WI38 (cell line): ENCODE measurements at regions not wholly inside any gene's neighbourhood (a gene's known extent, or its start where the extent isn't known, plus 50 kb on each side); places are given as distances from the start of the nearest gene placed in this dataset.

Experiments
- H3K4me3 ChIP-seq: 2 replicates; pipeline ENCODE4 v1.5.1; 2011; ENCODE audit warnings: low read depth, mild to moderate bottlenecking, control low read depth, low read length
- TF ChIP-seq, protein P1 (sequence below): IDR thresholded peaks from 2 replicates; pipeline ENCODE4 v1.5.1; 2012; ENCODE audit warnings: low read depth, mild to moderate bottlenecking, control low read depth, low read length

DNA sequence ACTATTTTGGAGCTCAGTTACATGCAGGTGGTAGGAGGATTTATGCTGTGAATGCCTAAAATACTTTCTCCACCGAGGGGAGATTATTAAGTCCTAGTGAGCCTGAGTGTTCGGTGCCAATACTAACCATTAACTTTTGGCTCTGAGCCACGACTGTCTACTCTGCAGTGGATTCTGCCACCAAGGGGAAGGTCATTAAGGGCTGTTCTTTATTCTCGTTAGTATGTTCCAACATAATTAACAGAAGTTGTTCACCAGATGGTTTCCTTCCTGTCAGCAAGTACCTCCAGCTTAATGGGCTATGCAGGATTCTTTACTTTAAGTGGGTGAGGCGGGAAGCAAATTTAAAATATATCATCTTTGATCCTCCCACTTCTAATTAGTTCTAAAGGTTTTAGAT lies 326.3 kb downstream of the BMP4 start:
- H3K4me3 ChIP-seq = no peak overlapping the region
- TF ChIP-seq, protein P1, sequence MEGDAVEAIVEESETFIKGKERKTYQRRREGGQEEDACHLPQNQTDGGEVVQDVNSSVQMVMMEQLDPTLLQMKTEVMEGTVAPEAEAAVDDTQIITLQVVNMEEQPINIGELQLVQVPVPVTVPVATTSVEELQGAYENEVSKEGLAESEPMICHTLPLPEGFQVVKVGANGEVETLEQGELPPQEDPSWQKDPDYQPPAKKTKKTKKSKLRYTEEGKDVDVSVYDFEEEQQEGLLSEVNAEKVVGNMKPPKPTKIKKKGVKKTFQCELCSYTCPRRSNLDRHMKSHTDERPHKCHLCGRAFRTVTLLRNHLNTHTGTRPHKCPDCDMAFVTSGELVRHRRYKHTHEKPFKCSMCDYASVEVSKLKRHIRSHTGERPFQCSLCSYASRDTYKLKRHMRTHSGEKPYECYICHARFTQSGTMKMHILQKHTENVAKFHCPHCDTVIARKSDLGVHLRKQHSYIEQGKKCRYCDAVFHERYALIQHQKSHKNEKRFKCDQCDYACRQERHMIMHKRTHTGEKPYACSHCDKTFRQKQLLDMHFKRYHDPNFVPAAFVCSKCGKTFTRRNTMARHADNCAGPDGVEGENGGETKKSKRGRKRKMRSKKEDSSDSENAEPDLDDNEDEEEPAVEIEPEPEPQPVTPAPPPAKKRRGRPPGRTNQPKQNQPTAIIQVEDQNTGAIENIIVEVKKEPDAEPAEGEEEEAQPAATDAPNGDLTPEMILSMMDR = no peak

- no peak overlapping the region for H3K4me3 ChIP-seq
- TF ChIP-seq, protein P1 = no peak
These were observed 327.7 kb downstream of the BMP4 start for GRCh38 chr14:53628732-53629430.

GRCh38 chr14:53628261-53628660 lies 328.4 kb downstream of the BMP4 start:
- TF ChIP-seq, protein P1 = no peak

DNA sequence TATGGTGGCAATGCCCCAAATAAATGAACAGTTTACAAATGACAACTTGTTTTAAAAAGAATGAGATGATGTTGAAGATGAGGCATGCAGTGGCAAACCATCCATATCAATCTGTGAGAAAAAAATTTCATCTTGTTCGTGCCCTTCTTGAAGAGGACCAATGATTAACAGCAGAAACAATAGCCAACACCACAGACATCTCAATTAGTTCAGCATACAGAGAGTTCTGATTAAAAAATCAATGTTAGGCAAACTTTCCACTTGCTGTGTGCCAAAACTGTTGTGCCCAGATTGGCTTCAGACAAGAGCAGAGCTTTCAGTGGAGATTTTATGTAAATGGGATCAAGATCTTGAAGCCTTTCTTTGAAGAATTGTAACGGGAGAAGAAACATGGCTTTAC lies 329.9 kb downstream of the BMP4 start:
- H3K4me3 ChIP-seq = no peak overlapping the region
- TF ChIP-seq, protein P1 = no peak

More at GRCh38 chr14:53628261-53628660, 328.4 kb downstream of the BMP4 start:
- H3K4me3 ChIP-seq = no peak overlapping the region

GRCh38 chr14:53622447-53622846 lies 334.2 kb downstream of the BMP4 start:
- H3K4me3 ChIP-seq = no peak overlapping the region
- TF ChIP-seq, protein P1 = no peak

GRCh38 chr14:53621921-53622320 lies 334.7 kb downstream of the BMP4 start:
- TF ChIP-seq, protein P1 = no peak
- H3K4me3 ChIP-seq = no peak overlapping the region

DNA sequence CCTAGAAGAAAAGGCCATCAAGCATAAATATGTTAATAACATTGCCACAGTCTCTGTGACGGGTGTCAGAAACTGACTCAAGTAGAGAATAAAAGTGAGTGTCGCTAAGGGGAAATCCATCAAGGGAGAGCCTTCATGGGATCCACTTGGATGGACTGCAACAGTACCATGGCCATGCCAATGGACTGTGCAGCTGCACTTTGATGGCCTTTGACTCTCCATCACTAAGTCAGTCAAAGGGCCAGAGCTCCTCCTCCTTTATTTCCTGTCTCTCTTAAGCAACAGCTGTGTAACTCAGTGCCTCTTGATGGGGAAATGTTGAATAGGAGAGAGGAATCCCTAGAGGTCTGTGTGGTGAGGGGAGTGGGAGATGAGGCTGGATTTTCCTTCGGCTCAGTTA lies 335.2 kb downstream of the BMP4 start:
- TF ChIP-seq, protein P1 = no peak
- no peak overlapping the region for H3K4me3 ChIP-seq
